HepG2 (cell line): ENCODE measurements at regions not wholly inside any gene's neighbourhood (a gene's known extent, or its start where the extent isn't known, plus 50 kb on each side); places are given as distances from the start of the nearest gene placed in this dataset.

Source experiments
- ATAC-seq: fragments of 200-7000 bp; cut with Tn5 transposase; 3 replicates; pipeline ENCODE4 v1.9.1; 2020; ENCODE audit warnings: mild to moderate bottlenecking, moderate library complexity
- BruUV-seq: library from RNA; stranded (reverse); fragments of 400-500 nt; replicated peaks from 2 replicates; lab custom pipeline; 2021; lab: Mats Ljungman, UMichigan
- CTCF ChIA-PET: fragments of 300-600 bp; formaldehyde crosslinking; extraction: SDS; loops from one replicate; lab custom pipeline; 2021; ENCODE audit warnings: low total read pairs, inconsistent platforms, low intra/inter-chr PET ratio; lab: Yijun Ruan, JAX
- POLR2A ChIA-PET: fragments of 350-600 bp; sonication (Branson Sonifier 250); formaldehyde crosslinking; loops from one replicate; lab custom pipeline; 2020; ENCODE audit warnings: antibody characterized with exemption, inconsistent platforms; lab: Yijun Ruan, JAX
- DNase-seq: peaks from one replicate; pipeline ENCODE4 v3.0.0-alpha.2; 2015; ENCODE audit warnings: low spot score
- FAIRE-seq: peaks from 3 replicates; lab custom pipeline; 2011; peaks lifted over from hg19 to GRCh38; lab: Jason Lieb, UNC
- H2AFZ ChIP-seq: one replicate; pipeline ENCODE4 v1.6.1; 2011; ENCODE audit warnings: low read length, inconsistent platforms
- H3K27ac ChIP-seq: fragments of 300-600 bp; 3 replicates; pipeline ENCODE4 v1.8.0; 2011; ENCODE audit warnings: mixed run types, mild to moderate bottlenecking, mixed read lengths, low read length, inconsistent platforms; ENCODE audit not compliant: insufficient read depth; ENCODE audit errors: extremely low read length
- H3K27me3 ChIP-seq, 2 experiments: fragments of 200-600 bp in 1 of 2; 2 replicates in 1 of 2; 3 replicates in 1 of 2; pipeline versions ENCODE4 v1.6.0 to v1.8.0; 2011; ENCODE audit warnings: low read length in 2 of 2, mild to moderate bottlenecking in 2 of 2, moderate library complexity in 2 of 2, inconsistent platforms in 1 of 2; ENCODE audit not compliant: insufficient read depth in 2 of 2, control insufficient read depth in 1 of 2
- H3K36me3 ChIP-seq, 2 experiments: fragments of 200-600 bp in 1 of 2; replicated peaks in 1 of 2; 2 replicates in 1 of 2; 3 replicates in 1 of 2; pipeline versions ENCODE4 v1.5.1 to v1.8.0; 2011; ENCODE audit warnings: low read length in 2 of 2, inconsistent platforms in 1 of 2; ENCODE audit not compliant: insufficient read depth in 2 of 2, control insufficient read depth in 1 of 2
- H3K4me1 ChIP-seq: 2 replicates; pipeline ENCODE4 v1.5.1; 2012; ENCODE audit warnings: low read length, inconsistent platforms; ENCODE audit not compliant: insufficient read depth
- H3K4me2 ChIP-seq: 2 replicates; pipeline ENCODE4 v1.6.0; 2011; ENCODE audit warnings: low read depth, low read length, inconsistent platforms
- H3K4me3 ChIP-seq, 3 experiments: fragments of 200-600 bp in 1 of 3; sonication (generic), shearing (Covaris generic) in 1 of 3; replicated peaks in 1 of 3; 2 replicates each; pipeline ENCODE4 v1.5.1; 2011 to 2016; ENCODE audit warnings: low read length in 3 of 3, inconsistent platforms in 2 of 3, low read depth in 2 of 3, mild to moderate bottlenecking in 2 of 3, control low read depth in 1 of 3, mixed read lengths in 1 of 3; ENCODE audit not compliant: insufficient read depth in 1 of 3
- H3K79me2 ChIP-seq: one replicate; pipeline ENCODE4 v1.6.1; 2011; ENCODE audit warnings: low read length, inconsistent platforms; ENCODE audit not compliant: insufficient read depth
- H3K9ac ChIP-seq: 2 replicates; pipeline ENCODE4 v1.6.0; 2011; ENCODE audit warnings: mild to moderate bottlenecking, low read depth, low read length, inconsistent platforms; ENCODE audit not compliant: insufficient read depth
- H3K9me3 ChIP-seq: 2 replicates; pipeline ENCODE4 v1.5.1; 2012; ENCODE audit warnings: mild to moderate bottlenecking, low read length
- H4K20me1 ChIP-seq: 2 replicates; pipeline ENCODE4 v1.6.0; 2011; ENCODE audit warnings: inconsistent platforms, mild to moderate bottlenecking, low read length, moderate library complexity; ENCODE audit not compliant: insufficient read depth
- EEA1 ChIP-seq: sonication (generic); formaldehyde crosslinking; IDR thresholded peaks from 2 replicates; pipeline ENCODE4 v1.5.1; 2020; ENCODE audit warnings: mild to moderate bottlenecking, missing genetic modification reagents, borderline replicate concordance
- EED ChIP-seq: sonication (generic); formaldehyde crosslinking; IDR thresholded peaks from 2 replicates; pipeline ENCODE4 v1.5.0; 2020; ENCODE audit warnings: mild to moderate bottlenecking, missing genetic modification reagents
- NFATC3 ChIP-seq: sonication (generic); formaldehyde crosslinking; IDR thresholded peaks from 2 replicates; pipeline ENCODE4 v1.5.1; 2020; ENCODE audit warnings: mild to moderate bottlenecking, missing genetic modification reagents
- SALL1 ChIP-seq: sonication (generic); formaldehyde crosslinking; IDR thresholded peaks from 2 replicates; pipeline ENCODE4 v1.8.0; 2022; ENCODE audit warnings: mild to moderate bottlenecking, missing genetic modification reagents
- TBX2 ChIP-seq: sonication (generic); formaldehyde crosslinking; IDR thresholded peaks from 2 replicates; pipeline ENCODE4 v1.5.0; 2020; ENCODE audit warnings: missing genetic modification reagents, mild to moderate bottlenecking, borderline replicate concordance
- ZBTB42 ChIP-seq: sonication (generic); formaldehyde crosslinking; IDR thresholded peaks from 2 replicates; pipeline ENCODE4 v1.5.0; 2020; ENCODE audit warnings: mild to moderate bottlenecking, missing genetic modification reagents
- ZNF331 ChIP-seq: sonication (generic); formaldehyde crosslinking; IDR thresholded peaks from 2 replicates; pipeline ENCODE4 v1.4.0; 2020; ENCODE audit warnings: missing genetic modification reagents
- ZNF468 ChIP-seq: sonication (generic); formaldehyde crosslinking; IDR thresholded peaks from 2 replicates; pipeline ENCODE4 v1.8.0; 2022; ENCODE audit warnings: mild to moderate bottlenecking, moderate library complexity, missing genetic modification reagents
- ZNF552 ChIP-seq: sonication (generic); formaldehyde crosslinking; IDR thresholded peaks from 2 replicates; pipeline ENCODE4 v1.9.0; 2022; ENCODE audit warnings: missing genetic modification reagents, mild to moderate bottlenecking, borderline replicate concordance
- ZNF557 ChIP-seq: sonication (generic); formaldehyde crosslinking; IDR thresholded peaks from 2 replicates; pipeline ENCODE4 v1.4.0; 2020; ENCODE audit warnings: missing genetic modification reagents
- WGBS: methylation state at CpG from one replicate; pipeline ENCODE4 v1.1.6; 2017; ENCODE audit warnings: low lambda C conversion rate; 5-methylcytosine and 5-hydroxymethylcytosine counted together
- in situ Hi-C: cut with HindIII; loops from 2 replicates; pipeline ENCODE4 v1.10.0; 2017; ENCODE audit warnings: low pct_unique_long_range_greater_than_20kb; ENCODE audit not compliant: extremely low pct_ligation_motif_present
- intact Hi-C: fragments of 100-400 bp; cut with micrococcal nuclease; formaldehyde crosslinking; loops from one replicate; pipeline ENCODE4 v1.10.0; 2022; ENCODE audit not compliant: unreplicated experiment
- TF ChIP-seq, protein P1 (sequence below): sonication (generic); formaldehyde crosslinking; IDR thresholded peaks from 2 replicates; pipeline ENCODE4 v1.5.0; 2020; ENCODE audit warnings: mild to moderate bottlenecking, missing genetic modification reagents, borderline replicate concordance
- TF ChIP-seq, protein P2 (sequence below): conservative IDR thresholded peaks from 2 replicates; pipeline ENCODE4 v1.6.1; 2018; ENCODE audit warnings: missing genetic modification reagents
- TF ChIP-seq, protein P3 (sequence below): sonication (generic); formaldehyde crosslinking; IDR thresholded peaks from 2 replicates; pipeline ENCODE4 v1.4.0; 2020; ENCODE audit warnings: missing genetic modification reagents

DNA sequence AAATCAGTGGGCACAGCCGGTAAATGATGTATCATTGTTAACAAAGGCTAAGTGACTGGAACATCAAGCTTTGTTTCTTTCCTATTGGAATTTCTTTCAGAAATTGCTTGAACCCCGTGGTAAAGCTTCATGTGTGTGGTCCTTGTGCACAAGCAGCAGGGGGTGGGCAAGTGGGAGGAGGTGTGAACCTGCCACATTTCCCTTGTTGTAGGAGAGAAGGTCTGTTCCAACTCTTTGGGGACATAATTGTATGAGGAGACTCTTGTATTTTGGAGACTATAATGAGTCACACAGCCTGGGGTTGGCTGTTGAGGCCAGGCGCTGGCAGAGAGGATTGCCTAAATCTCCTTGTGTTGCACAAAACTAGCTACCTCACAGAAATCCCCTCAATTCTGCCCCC, 620.5 kb downstream of the IRX1 start (continued):
- TF ChIP-seq, protein P1, sequence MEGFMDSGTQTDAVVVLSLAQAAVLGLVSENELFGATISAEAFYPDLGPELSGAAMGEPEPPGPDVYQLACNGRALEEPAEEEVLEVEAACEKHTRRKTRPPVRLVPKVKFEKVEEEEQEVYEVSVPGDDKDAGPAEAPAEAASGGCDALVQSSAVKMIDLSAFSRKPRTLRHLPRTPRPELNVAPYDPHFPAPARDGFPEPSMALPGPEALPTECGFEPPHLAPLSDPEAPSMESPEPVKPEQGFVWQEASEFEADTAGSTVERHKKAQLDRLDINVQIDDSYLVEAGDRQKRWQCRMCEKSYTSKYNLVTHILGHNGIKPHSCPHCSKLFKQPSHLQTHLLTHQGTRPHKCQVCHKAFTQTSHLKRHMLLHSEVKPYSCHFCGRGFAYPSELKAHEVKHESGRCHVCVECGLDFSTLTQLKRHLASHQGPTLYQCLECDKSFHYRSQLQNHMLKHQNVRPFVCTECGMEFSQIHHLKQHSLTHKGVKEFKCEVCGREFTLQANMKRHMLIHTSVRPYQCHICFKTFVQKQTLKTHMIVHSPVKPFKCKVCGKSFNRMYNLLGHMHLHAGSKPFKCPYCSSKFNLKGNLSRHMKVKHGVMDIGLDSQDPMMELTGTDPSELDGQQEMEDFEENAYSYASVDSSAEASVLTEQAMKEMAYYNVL (CRISPR knock-in tag), result no peak
- TF ChIP-seq EED (no peak), ZNF557 (no peak)

- no peaks in the 10 kb centered on the region for H3K27me3 ChIP-seq
- FAIRE-seq (no peak), ATAC-seq (no peak), DNase-seq (no peak)
- H4K20me1 ChIP-seq, result no peaks in the 10 kb centered on the region
- intact Hi-C loops (no loop called here), in situ Hi-C loops (no loop called here)
- H3K36me3 ChIP-seq, result no peaks in the 10 kb centered on the region
- no peak overlapping the region for H2AFZ ChIP-seq
- ChIA-PET POLR2A (no interaction called here), CTCF (no interaction called here)
- H3K9me3 ChIP-seq, result peaks cover 48% of the 10 kb centered on the region
- no peaks in the 10 kb centered on the region for H3K4me1 ChIP-seq
- no peak overlapping the region for H3K4me2 ChIP-seq
- H3K79me2 ChIP-seq, result no peaks in the 10 kb centered on the region
- H3K27ac ChIP-seq, result no peak overlapping the region
- no TSS peak for BruUV-seq
- no peak overlapping the region for H3K4me3 ChIP-seq
- WGBS, result 20% methylated on average over 7 of the region's 7 CpGs
- TF ChIP-seq SALL1, result no peak
- H3K9ac ChIP-seq, result no peak overlapping the region
These were observed 624.4 kb downstream of the IRX1 start for GRCh38 chr5:4220016-4220415.

GRCh38 chr5:4221048-4221447, 625.4 kb downstream of the IRX1 start:
- H2AFZ ChIP-seq, result no peak overlapping the region
- POLR2A ChIA-PET, result no interaction called here
- no peak for FAIRE-seq
- TF ChIP-seq NFATC3 (CRISPR knock-in tag), result no peak
- no peak for TF ChIP-seq ZBTB42 (CRISPR knock-in tag)
- TF ChIP-seq ZNF331 (CRISPR knock-in tag), result no peak
- TF ChIP-seq, protein P2, sequence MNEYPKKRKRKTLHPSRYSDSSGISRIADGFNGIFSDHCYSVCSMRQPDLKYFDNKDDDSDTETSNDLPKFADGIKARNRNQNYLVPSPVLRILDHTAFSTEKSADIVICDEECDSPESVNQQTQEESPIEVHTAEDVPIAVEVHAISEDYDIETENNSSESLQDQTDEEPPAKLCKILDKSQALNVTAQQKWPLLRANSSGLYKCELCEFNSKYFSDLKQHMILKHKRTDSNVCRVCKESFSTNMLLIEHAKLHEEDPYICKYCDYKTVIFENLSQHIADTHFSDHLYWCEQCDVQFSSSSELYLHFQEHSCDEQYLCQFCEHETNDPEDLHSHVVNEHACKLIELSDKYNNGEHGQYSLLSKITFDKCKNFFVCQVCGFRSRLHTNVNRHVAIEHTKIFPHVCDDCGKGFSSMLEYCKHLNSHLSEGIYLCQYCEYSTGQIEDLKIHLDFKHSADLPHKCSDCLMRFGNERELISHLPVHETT (CRISPR knock-in tag), result no peak
- no peak for TF ChIP-seq ZNF468 (CRISPR knock-in tag)
- TF ChIP-seq ZNF552 (CRISPR knock-in tag), result no peak
- no peak for TF ChIP-seq EEA1 (CRISPR knock-in tag)
- TF ChIP-seq TBX2 (CRISPR knock-in tag), result no peak
- TF ChIP-seq, protein P3, sequence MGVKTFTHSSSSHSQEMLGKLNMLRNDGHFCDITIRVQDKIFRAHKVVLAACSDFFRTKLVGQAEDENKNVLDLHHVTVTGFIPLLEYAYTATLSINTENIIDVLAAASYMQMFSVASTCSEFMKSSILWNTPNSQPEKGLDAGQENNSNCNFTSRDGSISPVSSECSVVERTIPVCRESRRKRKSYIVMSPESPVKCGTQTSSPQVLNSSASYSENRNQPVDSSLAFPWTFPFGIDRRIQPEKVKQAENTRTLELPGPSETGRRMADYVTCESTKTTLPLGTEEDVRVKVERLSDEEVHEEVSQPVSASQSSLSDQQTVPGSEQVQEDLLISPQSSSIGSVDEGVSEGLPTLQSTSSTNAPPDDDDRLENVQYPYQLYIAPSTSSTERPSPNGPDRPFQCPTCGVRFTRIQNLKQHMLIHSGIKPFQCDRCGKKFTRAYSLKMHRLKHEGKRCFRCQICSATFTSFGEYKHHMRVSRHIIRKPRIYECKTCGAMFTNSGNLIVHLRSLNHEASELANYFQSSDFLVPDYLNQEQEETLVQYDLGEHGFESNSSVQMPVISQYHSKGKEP, result no peak

More at GRCh38 chr5:4221048-4221447, 625.4 kb downstream of the IRX1 start:
- CTCF ChIA-PET, result no interaction called here
- no peak for DNase-seq
- no TSS peak for BruUV-seq
- intact Hi-C loops (no loop called here), in situ Hi-C loops (no loop called here)
- no peaks in the 10 kb centered on the region for H3K36me3 ChIP-seq
- H3K4me1 ChIP-seq, result no peaks in the 10 kb centered on the region
- WGBS, result 16% methylated on average over 8 of the region's 8 CpGs
- H3K9ac ChIP-seq, result no peak overlapping the region
- no peaks in the 10 kb centered on the region for H3K79me2 ChIP-seq
- H4K20me1 ChIP-seq, result no peaks in the 10 kb centered on the region
- ATAC-seq, result no peak
- H3K4me3 ChIP-seq, result no peak overlapping the region
- no peaks in the 10 kb centered on the region for H3K27me3 ChIP-seq
- H3K4me2 ChIP-seq, result no peak overlapping the region
- no peak overlapping the region for H3K27ac ChIP-seq
- peaks cover 45% of the 10 kb centered on the region for H3K9me3 ChIP-seq
